Right forelimb (tissue), 1 donor: ENCODE measurements at regions not wholly inside any gene's neighbourhood (a gene's known extent, or its start where the extent isn't known, plus 50 kb on each side); places are given as distances from the start of the nearest gene placed in this dataset.
"Not testable (repeated sequence)": the region's sequence is repeated elsewhere in the genome, so short reads cannot be mapped to it uniquely, and the experiment has no call there.

Source experiments
- DNase-seq: peaks from one replicate; pipeline ENCODE4 v3.0.0-alpha.2; 2018

DNA sequence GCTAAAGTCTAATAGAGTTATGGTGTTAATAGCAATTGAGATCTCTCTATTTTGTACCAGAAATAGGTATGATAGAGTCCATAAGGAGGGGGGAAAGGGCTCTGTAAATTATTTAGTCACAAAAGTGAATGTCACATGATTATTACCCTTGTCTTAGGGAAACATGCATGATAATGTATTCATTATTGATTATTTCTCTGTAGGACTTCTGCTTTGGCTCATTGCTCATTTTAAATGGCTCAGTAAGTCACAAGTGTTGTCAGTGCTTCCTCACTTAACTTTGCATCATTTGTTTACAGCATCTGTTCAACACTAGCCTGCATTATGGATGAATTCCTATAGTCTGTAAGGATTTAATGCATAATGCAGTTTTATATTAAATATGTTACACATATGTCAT lies 788.8 kb upstream of the EDIL3 start:
- DNase-seq: no peak

GRCh38 chr5:85182344-85182743 lies 797.7 kb upstream of the EDIL3 start:
- no peak for DNase-seq

- no peak for DNase-seq
These were observed 819.6 kb upstream of the EDIL3 start for GRCh38 chr5:85204289-85204688.

DNA sequence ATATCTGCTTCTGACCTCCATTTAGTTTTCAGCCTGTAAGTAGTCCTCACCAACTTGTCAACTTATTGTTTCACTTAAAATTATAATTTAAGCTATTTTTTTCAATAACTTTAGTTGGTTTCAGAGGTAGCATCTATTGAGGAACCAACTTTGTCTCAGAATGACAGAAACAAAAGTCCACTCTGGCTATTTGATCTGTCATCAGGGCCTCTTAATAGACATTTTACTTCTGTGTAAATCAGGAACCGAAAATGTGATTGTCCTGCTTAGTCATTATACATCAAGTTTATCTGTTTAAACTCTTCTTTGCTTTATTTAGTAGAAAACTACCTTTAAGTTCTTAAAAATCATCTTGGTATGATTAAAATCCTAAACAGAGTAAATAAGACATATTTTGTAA lies 820.8 kb upstream of the EDIL3 start:
- DNase-seq: no peak

DNA sequence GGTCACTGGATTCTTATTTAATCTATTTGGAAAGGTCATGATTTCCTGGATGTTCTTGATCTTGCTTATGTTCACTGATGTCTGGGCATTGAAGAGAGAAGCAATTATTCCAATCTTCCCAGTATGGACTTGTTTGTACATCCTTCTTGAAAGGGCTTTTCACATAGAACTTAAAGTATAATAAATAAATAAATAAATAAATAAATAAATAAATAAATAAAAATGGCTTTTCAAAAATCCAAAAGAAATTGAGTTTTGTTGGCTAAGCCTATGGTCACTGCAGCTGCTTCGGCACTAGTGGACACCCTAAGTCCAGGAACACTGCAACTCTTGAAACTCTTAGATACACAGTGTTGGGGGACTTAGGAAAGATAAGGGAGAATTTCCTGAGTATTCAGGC lies 840.7 kb upstream of the EDIL3 start:
- DNase-seq: no peak

- DNase-seq: no peak
These were observed 864.5 kb upstream of the EDIL3 start for GRCh38 chr5:85249204-85249603.

GRCh38 chr5:85263125-85263524 lies 878.4 kb upstream of the EDIL3 start:
- DNase-seq: no peak

DNA sequence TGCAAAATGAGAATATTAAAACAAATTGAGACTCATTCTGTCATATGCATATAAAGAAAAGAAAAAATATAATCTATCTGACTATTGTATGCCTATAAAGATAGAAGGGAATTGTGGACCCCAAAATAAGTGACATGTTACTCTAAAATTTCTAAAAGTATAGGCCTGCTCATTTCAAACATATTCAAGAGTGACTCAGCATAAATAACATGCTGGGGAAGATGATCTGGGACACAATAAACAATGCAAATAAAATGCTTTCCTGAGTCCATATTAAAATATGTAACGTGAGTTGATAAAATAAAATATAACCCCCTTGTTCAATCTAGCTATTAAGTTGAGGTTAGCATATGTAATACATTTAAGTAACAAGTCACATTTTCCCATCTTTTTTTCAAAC lies 882.0 kb upstream of the EDIL3 start:
- no peak for DNase-seq

- no peak for DNase-seq
These were observed 883.5 kb upstream of the EDIL3 start for GRCh38 chr5:85268194-85268593.

GRCh38 chr5:85278193-85278592 lies 893.5 kb upstream of the EDIL3 start:
- no peak for DNase-seq

GRCh38 chr5:85288914-85289313 lies 904.2 kb upstream of the EDIL3 start:
- no peak for DNase-seq

DNA sequence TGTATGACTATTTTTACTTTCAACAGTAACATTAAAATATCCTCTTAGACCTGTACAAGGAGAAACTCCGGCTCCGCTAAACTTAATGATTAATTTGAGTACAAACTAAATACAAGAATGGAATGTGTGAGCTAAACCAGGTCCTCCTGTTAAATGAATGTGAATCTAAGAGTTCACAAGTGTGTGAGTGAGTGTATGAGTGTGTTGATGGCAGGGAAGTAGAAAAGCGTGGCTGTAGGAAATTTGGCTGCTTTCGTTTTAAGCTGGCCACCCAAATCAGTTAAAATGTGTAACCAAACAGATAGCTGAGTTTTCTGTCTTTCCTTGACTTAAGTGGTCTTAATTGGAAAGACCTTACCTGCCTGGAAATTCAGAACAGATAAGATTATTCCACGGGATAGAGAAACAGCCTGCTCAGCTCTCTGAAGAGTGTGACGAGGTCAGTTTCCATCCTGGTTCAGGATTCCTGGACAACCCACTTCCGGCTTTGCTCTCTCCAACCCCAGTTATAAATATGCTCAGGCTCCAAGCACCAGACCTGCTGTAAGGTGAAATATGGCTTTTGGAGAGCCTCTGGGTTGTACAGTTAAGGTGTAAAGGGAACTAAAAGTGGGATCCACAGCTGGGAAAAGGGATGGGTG lies 908.6 kb upstream of the EDIL3 start:
- no peak for DNase-seq

DNA sequence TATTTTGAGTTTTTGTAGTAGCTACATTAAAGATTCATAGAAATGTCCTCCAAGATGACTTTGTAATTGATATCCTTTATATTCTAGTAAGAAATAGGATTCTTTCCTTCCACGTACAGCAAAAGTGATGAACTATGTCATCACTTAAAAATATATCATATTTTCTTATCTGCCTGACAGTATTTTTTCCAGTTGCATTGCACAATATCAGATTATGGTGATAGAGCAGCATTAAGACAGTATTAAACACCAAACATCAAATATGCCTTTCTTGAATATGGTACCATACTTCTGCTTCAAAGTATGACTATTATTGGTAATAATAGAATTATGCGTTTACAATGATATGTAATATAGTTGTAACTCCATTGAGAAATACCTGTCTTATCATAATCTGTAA lies 919.8 kb upstream of the EDIL3 start:
- DNase-seq: no peak

- no peak for DNase-seq
These were observed 921.1 kb upstream of the EDIL3 start for GRCh38 chr5:85305766-85306165.

- DNase-seq: no peak
These were observed 926.9 kb upstream of the EDIL3 start for GRCh38 chr5:85311536-85311935.

- DNase-seq: no peak
These were observed 935.8 kb upstream of the EDIL3 start for GRCh38 chr5:85320495-85320894.

GRCh38 chr5:85333276-85333675 lies 948.6 kb upstream of the EDIL3 start:
- DNase-seq: no peak

- no peak for DNase-seq
These were observed 952.8 kb upstream of the EDIL3 start for GRCh38 chr5:85337435-85337834.

DNA sequence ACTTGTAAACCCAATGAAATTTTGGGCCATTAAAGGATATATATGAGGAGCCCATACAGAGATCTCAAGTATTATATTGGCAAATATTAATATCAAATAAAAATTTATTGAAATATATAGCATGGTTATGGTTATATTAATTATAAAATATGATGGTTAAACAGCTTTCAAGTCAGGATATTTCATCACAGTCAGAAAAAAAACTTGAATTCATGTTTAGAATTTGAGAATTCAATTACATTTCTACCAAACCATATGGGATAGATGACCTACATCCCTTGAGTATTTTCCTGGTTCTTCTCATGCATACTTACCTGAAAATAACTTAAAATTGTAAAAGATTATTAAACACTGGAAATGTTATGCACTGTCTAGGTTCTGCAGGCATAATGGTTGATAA lies 956.1 kb upstream of the EDIL3 start:
- DNase-seq: no peak

GRCh38 chr5:85345818-85346217 lies 961.1 kb upstream of the EDIL3 start:
- DNase-seq: no peak

DNA sequence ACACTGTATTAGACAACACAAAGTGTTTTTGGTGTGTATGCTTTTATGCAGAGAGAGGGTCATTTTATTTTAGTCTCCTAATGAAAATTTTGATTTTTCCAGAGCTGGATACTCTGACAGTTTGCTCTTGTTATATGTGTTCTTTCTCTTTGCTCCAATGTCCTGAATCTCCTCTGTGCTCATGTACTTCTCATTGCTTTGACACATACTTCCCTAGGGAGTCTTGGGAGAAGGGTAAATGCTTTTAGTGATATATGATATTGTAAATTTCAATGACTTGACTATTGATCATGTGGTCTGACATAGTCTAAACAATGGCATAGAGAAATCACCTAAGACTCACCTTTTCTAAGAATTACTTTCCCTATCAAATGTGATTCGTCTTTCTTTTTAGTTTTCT lies 972.6 kb upstream of the EDIL3 start:
- DNase-seq: no peak

DNA sequence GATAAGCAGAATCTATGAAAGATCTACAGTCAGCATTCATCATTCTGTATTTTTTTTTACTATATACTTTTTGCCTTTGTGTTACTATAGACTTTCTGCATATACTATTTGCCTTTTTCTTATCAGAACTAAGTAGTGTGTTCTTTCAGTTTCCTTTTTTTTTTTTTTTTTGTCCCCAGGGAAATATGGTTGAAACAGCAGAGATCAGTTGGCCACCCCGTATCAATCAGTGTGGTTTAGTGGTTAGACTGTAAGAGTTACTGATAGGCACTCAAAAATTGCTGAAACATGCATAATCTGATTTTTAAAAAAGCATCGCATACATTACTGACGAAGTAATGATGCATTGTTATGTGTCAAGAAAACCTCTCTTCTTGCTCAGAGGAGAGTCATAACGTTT lies 990.8 kb upstream of the EDIL3 start:
- DNase-seq: no peak

- no peak for DNase-seq
These were observed 1004.1 kb upstream of the EDIL3 start for GRCh38 chr5:85388770-85389169.

GRCh38 chr5:85392309-85392708 lies 1007.6 kb upstream of the EDIL3 start:
- DNase-seq: not testable (repeated sequence)

- DNase-seq: no peak
These were observed 1010.8 kb upstream of the EDIL3 start for GRCh38 chr5:85395526-85395925.

DNA sequence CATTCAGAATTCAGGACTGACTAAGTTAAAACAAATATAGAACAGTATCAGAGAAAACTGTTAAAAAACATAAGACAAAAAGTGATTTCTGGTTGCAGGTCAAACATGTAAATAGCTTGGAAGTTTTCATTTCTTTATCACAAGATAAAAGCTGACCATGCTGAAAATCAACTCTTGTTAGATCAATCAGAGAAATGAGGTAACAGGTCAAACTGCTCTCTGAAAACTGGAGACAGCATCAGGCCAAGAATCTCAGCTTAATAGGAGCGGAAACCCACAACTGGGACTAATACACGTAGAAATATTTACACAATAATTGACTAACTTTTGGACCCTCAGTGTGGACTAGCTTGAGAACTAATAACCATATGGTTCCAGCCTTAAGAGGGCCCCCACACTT lies 1012.8 kb upstream of the EDIL3 start:
- no peak for DNase-seq
